ENCODE measurements at regions not wholly inside any gene's neighbourhood (a gene's known extent, or its start where the extent isn't known, plus 50 kb on each side); places are given as distances from the start of the nearest gene placed in this dataset.

DNA sequence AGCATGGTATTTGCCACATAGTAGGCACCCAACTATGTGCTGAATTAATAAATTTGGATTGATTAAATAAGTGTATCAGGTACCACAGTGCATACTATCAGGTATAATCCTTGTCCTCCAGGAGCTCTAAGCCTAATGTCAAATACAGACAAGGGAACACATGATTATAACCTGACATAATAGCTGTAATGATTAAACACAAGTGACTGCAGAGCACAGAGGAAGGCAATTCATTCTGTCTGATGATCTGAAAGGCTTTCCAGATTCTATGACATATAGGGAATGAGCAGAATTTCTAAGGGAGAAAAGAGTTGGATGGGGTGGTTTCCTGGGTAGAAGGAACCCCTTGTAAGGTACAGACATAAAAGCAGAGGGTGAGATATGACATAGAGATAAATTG, 273.5 kb downstream of the KIF2B start:
- H3K23me2 ChIP-seq (ENCODE audit: low read depth, low read length), result no peaks in the 10 kb centered on the region
- no peak overlapping the region for H3K27ac ChIP-seq (ENCODE audit: low read depth, low read length)
- DNase-seq (ENCODE audit: low read depth in 1 of 2, low spot score in 2 of 2) (no peak), FAIRE-seq (no peak)
- H3K9ac ChIP-seq (replicated peaks in 1 of 4; ENCODE audit: extremely low read depth in 1 of 4, low read depth in 3 of 4, low read length in 3 of 4), result no peak overlapping the region
- no peak overlapping the region for H2BK12ac ChIP-seq (ENCODE audit: low read depth, low read length)
- no peaks in the 10 kb centered on the region for H4K20me1 ChIP-seq (replicated peaks in 1 of 2; ENCODE audit: control insufficient read depth in 1 of 2, insufficient read depth in 2 of 2, low read length in 2 of 2)
- H3K4me2 ChIP-seq (ENCODE audit: insufficient read depth in 1 of 2, low read depth in 2 of 2, low read length in 2 of 2), result no peak overlapping the region
- POLR2A ChIA-PET (ENCODE audit: partially characterized antibody), result no interaction called here
- no peaks in the 10 kb centered on the region for H3K9me3 ChIP-seq (ENCODE audit: insufficient read depth in 2 of 2, low read depth in 1 of 2, low read length in 1 of 2)
- TF ChIP-seq BRCA1 (IDR thresholded peaks at IDR 0.05; ENCODE audit: low read depth, low read length), result no peak
- TF ChIP-seq ZNF274 (IDR thresholded peaks at IDR 0.05; ENCODE audit: borderline replicate concordance, extremely low read depth, low read length), result no peak
- TF ChIP-seq SIX5 (IDR thresholded peaks at IDR 0.05; ENCODE audit: low read depth, low read length), result no peak
- TF ChIP-seq PHF8 (conservative IDR thresholded peaks at IDR 0.05; ENCODE audit: low read depth, low read length), result no peak
- TF ChIP-seq POU5F1 (IDR thresholded peaks at IDR 0.05; ENCODE audit: low read depth, low read length), result no peak
- no peak for TF ChIP-seq JUND (IDR thresholded peaks at IDR 0.05; ENCODE audit: low read length)
- no peak for TF ChIP-seq SP1 (IDR thresholded peaks at IDR 0.05; ENCODE audit: low read depth, low read length)
- TF ChIP-seq TCF12 (IDR thresholded peaks at IDR 0.05; ENCODE audit: low read depth, low read length), result no peak
- TF ChIP-seq, protein P1, sequence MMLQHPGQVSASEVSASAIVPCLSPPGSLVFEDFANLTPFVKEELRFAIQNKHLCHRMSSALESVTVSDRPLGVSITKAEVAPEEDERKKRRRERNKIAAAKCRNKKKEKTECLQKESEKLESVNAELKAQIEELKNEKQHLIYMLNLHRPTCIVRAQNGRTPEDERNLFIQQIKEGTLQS (IDR thresholded peaks at IDR 0.05; ENCODE audit: insufficient read depth, low read depth, low read length), result no peak
- TF ChIP-seq JUN (IDR thresholded peaks at IDR 0.05; ENCODE audit: low read depth, low read length), result no peak
- TF ChIP-seq SP2 (IDR thresholded peaks at IDR 0.05; ENCODE audit: low read length), result no peak
- no peak for TF ChIP-seq EZH2 (IDR thresholded peaks at IDR 0.05; ENCODE audit: low read depth, low read length, severe bottlenecking)
- TF ChIP-seq CBX5 (IDR thresholded peaks at IDR 0.05; ENCODE audit: low read depth, low read length), result no peak
- TF ChIP-seq, protein P2, sequence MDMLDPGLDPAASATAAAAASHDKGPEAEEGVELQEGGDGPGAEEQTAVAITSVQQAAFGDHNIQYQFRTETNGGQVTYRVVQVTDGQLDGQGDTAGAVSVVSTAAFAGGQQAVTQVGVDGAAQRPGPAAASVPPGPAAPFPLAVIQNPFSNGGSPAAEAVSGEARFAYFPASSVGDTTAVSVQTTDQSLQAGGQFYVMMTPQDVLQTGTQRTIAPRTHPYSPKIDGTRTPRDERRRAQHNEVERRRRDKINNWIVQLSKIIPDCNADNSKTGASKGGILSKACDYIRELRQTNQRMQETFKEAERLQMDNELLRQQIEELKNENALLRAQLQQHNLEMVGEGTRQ (IDR thresholded peaks at IDR 0.05; ENCODE audit: low read length), result no peak
- TF ChIP-seq CEBPB (IDR thresholded peaks at IDR 0.05; ENCODE audit: low read depth, low read length), result no peak
- no peak for TF ChIP-seq TEAD4 (IDR thresholded peaks at IDR 0.05; ENCODE audit: low read depth, low read length)
- H3K79me2 ChIP-seq (ENCODE audit: control insufficient read depth in 1 of 2, insufficient read depth in 2 of 2, low read length in 2 of 2), result no peaks in the 10 kb centered on the region
- no peak overlapping the region for H2BK120ac ChIP-seq (replicated peaks; ENCODE audit: low read depth, low read length)
- no peak overlapping the region for H2BK20ac ChIP-seq (ENCODE audit: low read length)
- H4K5ac ChIP-seq (ENCODE audit: insufficient read length, low read depth, low read length), result no peak overlapping the region
- no peak overlapping the region for H3K23ac ChIP-seq (ENCODE audit: insufficient read length)
- no peak overlapping the region for H3K14ac ChIP-seq (ENCODE audit: insufficient read length)
- CTCF ChIA-PET (ENCODE audit: partially characterized antibody), result no interaction called here
- no peak overlapping the region for H3K56ac ChIP-seq (replicated peaks; ENCODE audit: insufficient read length, low read depth, low read length)
- H3K4me1 ChIP-seq (replicated peaks in 1 of 4; ENCODE audit: control insufficient read depth in 3 of 4, insufficient read depth in 4 of 4, low read length in 3 of 4), result no peaks in the 10 kb centered on the region
- no peaks in the 10 kb centered on the region for H3K79me1 ChIP-seq (ENCODE audit: low read depth, low read length)
- H3K4ac ChIP-seq (replicated peaks; ENCODE audit: insufficient read length, low read depth, low read length), result no peak overlapping the region
- H4K91ac ChIP-seq (replicated peaks; ENCODE audit: insufficient read length, low read length), result no peak overlapping the region
- H3K27me3 ChIP-seq (replicated peaks in 1 of 4; ENCODE audit: control insufficient read depth in 3 of 4, extremely low read depth in 1 of 4, insufficient read depth in 3 of 4, low read length in 3 of 4), result no peaks in the 10 kb centered on the region
- no peak overlapping the region for H2AFZ ChIP-seq (ENCODE audit: low read length)
- no peak overlapping the region for H3K18ac ChIP-seq (ENCODE audit: extremely low read depth, low read length)
- no peaks in the 10 kb centered on the region for H3K36me3 ChIP-seq (ENCODE audit: control insufficient read depth in 2 of 4, insufficient read depth in 4 of 4, low read length in 3 of 4)
- H2BK5ac ChIP-seq (ENCODE audit: low read depth, low read length), result no peak overlapping the region
- no peak overlapping the region for H4K8ac ChIP-seq (ENCODE audit: extremely low read depth, insufficient read depth, low read length)
- H2AK5ac ChIP-seq (ENCODE audit: low read depth, low read length), result no peak overlapping the region
- H2BK15ac ChIP-seq (ENCODE audit: low read length), result no peak overlapping the region
- no peak overlapping the region for H3K4me3 ChIP-seq (ENCODE audit: extremely low read depth in 1 of 4, insufficient read depth in 2 of 4, low read depth in 3 of 4, low read length in 4 of 4)
